SHP77 (cell line): ENCODE measurements at regions not wholly inside any gene's neighbourhood (a gene's known extent, or its start where the extent isn't known, plus 50 kb on each side); places are given as distances from the start of the nearest gene placed in this dataset.
"Not testable (repeated sequence)": the region's sequence is repeated elsewhere in the genome, so short reads cannot be mapped to it uniquely, and the experiment has no call there.

Experiments used
- DNase-seq, 2 experiments: peaks; one replicate each; lab custom pipeline; 2025; lab: John Stamatoyannopoulos, UW

GRCh38 chr6:81901551-81901966, 149.1 kb upstream of the TENT5A start:
- no peak for DNase-seq

GRCh38 chr6:81900616-81901015, 148.1 kb upstream of the TENT5A start:
- no peak for DNase-seq

- no peak for DNase-seq
Observed at GRCh38 chr6:81897793-81898192, 145.3 kb upstream of the TENT5A start.

- DNase-seq = no peak
Observed at GRCh38 chr6:81896525-81897503, 144.3 kb upstream of the TENT5A start.

- DNase-seq = no peak
Observed at GRCh38 chr6:81895511-81896185, 143.2 kb upstream of the TENT5A start.

- DNase-seq = peak; percentile 11 to 24
Observed at GRCh38 chr6:81894788-81895271, 142.3 kb upstream of the TENT5A start.

GRCh38 chr6:81894306-81894705, 141.8 kb upstream of the TENT5A start:
- DNase-seq = no peak

GRCh38 chr6:81892891-81893290, 140.4 kb upstream of the TENT5A start:
- no peak for DNase-seq

- DNase-seq = no peak
Observed at GRCh38 chr6:81891874-81892273, 139.4 kb upstream of the TENT5A start.

- no peak for DNase-seq
Observed at GRCh38 chr6:81890846-81891245, 138.4 kb upstream of the TENT5A start.

GRCh38 chr6:81889377-81890053, 137.0 kb upstream of the TENT5A start:
- DNase-seq = no peak

- DNase-seq = not testable (repeated sequence)
Observed at GRCh38 chr6:81886909-81887308, 134.4 kb upstream of the TENT5A start.

GRCh38 chr6:81886157-81886556, 133.7 kb upstream of the TENT5A start:
- no peak for DNase-seq

GRCh38 chr6:81881660-81882059, 129.2 kb upstream of the TENT5A start:
- DNase-seq = no peak

- no peak for DNase-seq
Observed at GRCh38 chr6:81878479-81878878, 126.0 kb upstream of the TENT5A start.

- no peak for DNase-seq
Observed at GRCh38 chr6:81876971-81877370, 124.5 kb upstream of the TENT5A start.

GRCh38 chr6:81875782-81876293, 123.4 kb upstream of the TENT5A start:
- DNase-seq = no peak

- not testable (repeated sequence) for DNase-seq
Observed at GRCh38 chr6:81869749-81870508, 117.4 kb upstream of the TENT5A start.

GRCh38 chr6:81865712-81866111, 113.2 kb upstream of the TENT5A start:
- peak; percentile 54 to 62 for DNase-seq

GRCh38 chr6:81864124-81864523, 111.6 kb upstream of the TENT5A start:
- DNase-seq = no peak

- DNase-seq = no peak
Observed at GRCh38 chr6:81863123-81863522, 110.6 kb upstream of the TENT5A start.
